NCI-H1417 (cell line): ENCODE measurements at regions not wholly inside any gene's neighbourhood (a gene's known extent, or its start where the extent isn't known, plus 50 kb on each side); places are given as distances from the start of the nearest gene placed in this dataset.
A peak's percentile ranks its signal among the peaks of the same experiment; 100 is the strongest.

ENCODE experiments used
- DNase-seq, 3 experiments: peaks; one replicate each; lab custom pipeline; 2025; lab: John Stamatoyannopoulos, UW

- no peak for DNase-seq
Observed at GRCh38 chr13:83333614-83334388, 548.5 kb downstream of the SLITRK1 start.

DNA sequence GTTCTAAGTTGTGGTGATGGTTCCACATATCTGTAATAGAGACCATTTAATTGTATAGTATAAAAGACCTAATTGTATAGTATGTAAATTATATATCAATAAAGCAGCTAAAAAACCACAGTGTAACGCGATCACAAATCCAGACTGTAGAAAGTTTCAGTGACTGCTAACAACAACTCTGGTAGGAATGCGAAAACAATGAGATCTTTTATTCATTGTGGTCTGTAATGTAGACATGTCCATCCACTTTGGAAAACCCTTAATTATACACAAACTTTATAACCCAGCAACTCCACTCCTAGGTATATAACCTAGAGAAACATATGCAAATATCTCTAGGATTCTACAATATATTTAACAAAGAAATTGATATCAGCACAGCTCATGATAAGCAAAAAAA is 549.5 kb downstream of the SLITRK1 start:
- DNase-seq, result no peak

DNA sequence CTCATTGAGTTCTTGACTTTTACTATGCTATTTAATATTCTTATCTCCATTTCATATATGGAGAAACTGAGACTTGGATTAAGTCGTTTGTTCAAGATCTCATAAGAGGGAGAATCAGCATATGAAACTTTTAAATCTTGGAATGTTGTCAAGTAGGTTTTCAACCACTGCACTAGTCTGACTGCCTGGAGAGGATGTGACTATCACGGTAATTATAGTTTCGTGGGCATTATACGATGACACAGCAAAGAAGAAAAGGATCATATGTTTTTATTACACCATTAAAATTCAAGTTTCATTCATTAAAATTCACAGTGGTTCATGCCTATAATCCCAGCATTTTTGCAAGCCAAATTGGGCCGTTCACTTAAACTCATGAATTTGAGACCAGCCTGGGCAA is 555.2 kb downstream of the SLITRK1 start:
- DNase-seq, result no peak

- DNase-seq, result no peak
Observed at GRCh38 chr13:83325125-83325853, 557.0 kb downstream of the SLITRK1 start.

- DNase-seq, result no peak
Observed at GRCh38 chr13:83311886-83312577, 570.2 kb downstream of the SLITRK1 start.

DNA sequence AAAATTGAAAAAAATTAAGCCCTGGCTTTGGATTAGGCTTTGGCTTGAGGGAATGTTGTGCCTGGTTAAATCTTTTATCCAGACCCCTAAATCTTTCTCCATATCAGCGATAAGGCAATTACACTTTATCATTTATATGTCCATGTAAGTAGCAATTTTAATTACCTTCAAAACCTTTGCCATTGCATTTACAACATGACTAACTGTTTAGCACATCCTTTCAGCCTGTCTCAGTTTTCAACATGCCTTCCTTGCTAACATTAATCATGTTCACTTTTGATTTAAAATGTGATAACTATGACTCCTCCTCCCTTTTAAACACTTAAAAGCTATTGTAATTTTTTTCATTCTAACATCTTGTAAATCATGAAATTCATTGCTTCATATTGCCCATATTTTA is 583.7 kb downstream of the SLITRK1 start:
- no peak for DNase-seq

DNA sequence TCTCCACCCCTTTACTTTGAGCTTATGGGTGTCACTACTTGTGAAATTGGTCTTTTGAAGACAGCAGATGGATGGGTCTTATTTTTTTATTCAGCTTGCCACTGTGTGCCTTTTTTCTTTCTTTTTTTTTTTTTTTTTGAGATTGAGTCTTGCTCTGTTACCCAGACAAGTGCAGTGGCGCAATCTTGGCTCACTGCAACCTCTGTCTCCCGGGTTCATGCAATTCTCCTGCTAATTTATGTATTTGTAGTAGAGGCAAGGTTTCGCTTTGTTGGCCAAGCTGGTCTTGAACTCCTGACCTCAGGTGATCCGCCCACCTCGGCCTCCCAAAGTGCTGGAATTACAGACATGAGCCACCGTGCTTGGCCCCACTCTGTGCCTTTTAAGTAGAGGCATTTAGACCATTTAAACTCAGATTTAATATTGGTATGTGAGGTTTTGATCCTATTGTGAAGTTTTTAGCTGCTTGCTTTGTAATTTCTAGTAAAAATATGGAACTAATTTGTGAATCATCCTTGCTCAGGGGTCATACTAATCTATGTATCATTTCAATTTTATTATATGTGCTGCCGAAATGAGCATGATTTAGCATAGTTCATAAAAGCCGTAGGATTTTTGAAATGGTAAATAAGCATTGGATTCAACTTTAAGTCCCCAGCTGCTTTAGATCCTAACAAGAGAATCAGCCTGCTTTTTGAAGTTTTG is 584.5 kb downstream of the SLITRK1 start:
- no peak for DNase-seq

GRCh38 chr13:83295686-83296085 is 586.6 kb downstream of the SLITRK1 start:
- no peak for DNase-seq

- peak in 1 of 3 experiments; percentile 31 for DNase-seq
Observed at GRCh38 chr13:83286737-83287136, 595.5 kb downstream of the SLITRK1 start.

DNA sequence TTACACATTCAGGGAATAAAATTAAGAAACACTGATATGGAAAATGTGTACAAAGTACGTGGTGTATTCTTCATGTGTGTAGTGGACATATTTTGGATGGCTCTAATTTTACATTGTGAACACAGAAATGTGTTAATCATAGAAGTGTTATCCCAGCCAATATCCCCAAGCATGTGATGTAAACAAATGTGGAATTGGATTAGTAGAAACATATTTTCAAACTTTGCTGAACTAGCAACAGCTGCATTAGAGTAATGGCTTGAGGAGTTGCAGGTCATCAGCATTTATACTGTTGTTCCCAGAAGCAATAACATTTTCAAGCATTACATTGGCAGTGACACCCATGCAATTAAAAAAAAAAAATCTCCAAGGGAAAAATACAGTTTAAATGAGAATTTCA is 600.6 kb downstream of the SLITRK1 start:
- DNase-seq, result no peak

DNA sequence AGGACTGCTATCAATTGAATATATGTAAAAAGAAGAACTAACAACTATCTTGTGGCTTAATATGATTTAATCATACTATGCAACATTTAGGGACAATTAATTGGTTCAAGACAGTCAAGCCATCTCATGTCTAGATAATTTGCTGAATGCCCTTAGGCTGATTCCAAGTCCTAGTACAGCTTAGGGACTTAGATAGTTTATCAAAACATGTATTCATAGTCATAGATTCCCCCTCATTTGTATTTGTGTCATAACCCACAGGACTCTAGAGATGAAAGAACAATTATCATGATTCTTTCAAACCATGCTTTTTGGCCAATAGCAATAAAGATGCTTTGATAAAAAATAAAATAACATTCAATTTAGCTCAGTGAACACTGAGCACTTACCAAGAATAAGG is 607.6 kb downstream of the SLITRK1 start:
- no peak for DNase-seq

GRCh38 chr13:83272652-83273240 is 609.5 kb downstream of the SLITRK1 start:
- DNase-seq, result no peak

DNA sequence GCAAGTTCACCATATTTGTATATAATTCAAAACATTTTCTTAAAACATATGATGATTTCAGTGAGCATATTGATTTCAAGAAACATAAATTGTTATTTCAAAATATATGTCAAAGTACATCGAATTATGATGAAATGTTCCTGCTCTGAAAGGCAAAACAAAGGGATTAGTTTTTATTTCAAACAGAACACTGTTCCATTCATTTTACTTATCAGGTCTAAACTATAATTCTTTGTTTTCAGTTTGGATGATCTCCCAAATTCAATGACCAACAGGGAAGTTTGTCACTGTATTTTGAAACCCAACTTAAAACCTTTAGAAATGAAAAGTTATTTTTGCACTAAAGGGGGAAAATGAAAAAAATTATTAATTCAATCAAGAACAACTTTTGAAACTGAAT is 610.2 kb downstream of the SLITRK1 start:
- no peak for DNase-seq

GRCh38 chr13:83265279-83265678 is 617.0 kb downstream of the SLITRK1 start:
- no peak for DNase-seq

- no peak for DNase-seq
Observed at GRCh38 chr13:83248751-83249150, 633.5 kb downstream of the SLITRK1 start.

DNA sequence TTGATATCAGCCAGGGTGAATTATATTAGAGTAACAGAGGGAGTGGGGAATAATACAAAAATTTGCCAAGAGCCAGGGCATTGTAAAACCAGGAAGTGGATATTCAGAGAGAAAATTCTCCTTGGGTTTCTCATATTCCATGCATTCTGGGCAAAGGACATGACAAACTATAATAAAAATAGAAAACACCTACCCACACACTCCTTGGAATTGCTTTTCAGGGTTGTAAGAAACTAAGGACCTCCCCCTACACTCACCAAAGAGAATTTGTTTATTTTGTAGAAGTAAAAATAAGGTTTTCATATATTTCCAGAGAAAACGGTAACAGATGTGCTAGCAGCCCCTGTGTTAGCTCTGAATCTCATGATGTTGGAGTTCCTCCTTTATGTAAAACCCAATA is 649.6 kb downstream of the SLITRK1 start:
- no peak for DNase-seq

GRCh38 chr13:83229574-83230305 is 652.5 kb downstream of the SLITRK1 start:
- DNase-seq, result no peak

DNA sequence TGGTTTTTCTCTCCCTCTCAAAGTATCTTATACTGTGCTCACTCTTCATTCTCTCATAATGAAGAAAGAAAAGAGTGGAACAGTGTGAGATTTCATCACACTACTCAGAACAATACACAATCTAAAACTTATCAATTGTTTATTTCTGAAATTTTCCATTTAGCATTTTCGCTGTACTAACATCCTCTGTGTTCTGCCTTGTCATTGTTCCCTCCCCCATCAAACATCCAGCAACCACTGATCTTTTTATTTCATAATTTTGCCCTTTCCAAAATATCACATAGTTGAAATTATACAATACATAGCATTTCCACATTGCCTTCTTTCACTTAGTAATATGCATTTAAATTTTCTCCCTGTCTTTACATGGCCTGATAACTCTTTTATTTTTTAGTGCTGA is 658.7 kb downstream of the SLITRK1 start:
- no peak for DNase-seq

DNA sequence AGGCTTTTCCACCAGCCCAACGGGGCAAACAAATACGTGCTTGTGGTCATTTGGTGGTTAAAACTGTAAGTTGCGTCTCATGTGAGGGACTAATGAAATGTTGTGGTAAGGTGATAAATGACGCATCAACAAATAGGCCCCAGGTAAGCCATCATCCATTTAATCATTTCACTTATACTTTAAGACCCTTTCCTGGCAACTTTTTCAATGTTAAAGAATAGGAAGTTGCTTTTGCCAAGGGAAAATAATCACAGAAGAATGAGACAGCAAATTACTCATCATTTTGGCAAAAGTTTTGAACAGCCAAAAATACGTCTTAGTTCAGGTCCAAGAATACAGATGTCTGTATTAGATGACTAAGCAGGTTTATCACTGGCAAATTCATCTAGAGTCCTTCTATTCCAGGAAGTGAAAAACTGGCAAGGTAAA is 660.4 kb downstream of the SLITRK1 start:
- DNase-seq, result no peak

- DNase-seq, result peak in 2 of 3 experiments; percentile 20 to 70
Observed at GRCh38 chr13:83221256-83221655, 661.0 kb downstream of the SLITRK1 start.

GRCh38 chr13:83220241-83220640 is 662.0 kb downstream of the SLITRK1 start:
- DNase-seq, result no peak
